Transverse colon (tissue), 4 donors: ENCODE measurements at regions not wholly inside any gene's neighbourhood (a gene's known extent, or its start where the extent isn't known, plus 50 kb on each side); places are given as distances from the start of the nearest gene placed in this dataset.

Source experiments
- CTCF ChIP-seq, 5 experiments: fragments of 200-600 bp in 3 of 5; fragments of 450-650 bp in 2 of 5; sonication (generic) in 3 of 5; IDR thresholded peaks; 1 replicate in 2 of 5; 2 replicates in 3 of 5; pipeline ENCODE4 v1.5.1; 2016 to 2017; ENCODE audit warnings: antibody characterized with exemption in 5 of 5, inconsistent platforms in 3 of 5, mild to moderate bottlenecking in 2 of 5, moderate library complexity in 1 of 5
- EP300 ChIP-seq: sonication (generic); formaldehyde crosslinking; IDR thresholded peaks from one replicate; pipeline ENCODE4 v1.6.1; 2017; ENCODE audit warnings: antibody characterized with exemption, low read depth
- POLR2A ChIP-seq: fragments of 450-650 bp; IDR thresholded peaks from one replicate; pipeline ENCODE4 v1.6.1; 2016; ENCODE audit warnings: antibody characterized with exemption, mild to moderate bottlenecking, moderate library complexity
- POLR2AphosphoS5 ChIP-seq, 3 donors: sonication (generic); formaldehyde crosslinking; IDR thresholded peaks; one replicate each; pipeline ENCODE4 v1.6.1; 2016; ENCODE audit warnings: antibody characterized with exemption in 3 of 3

- TF ChIP-seq POLR2A (no peak), CTCF (IDR thresholded peaks at IDR 0.05) (no peak), POLR2AphosphoS5 (IDR thresholded peaks at IDR 0.05) (no peak), EP300 (no peak)
Measured at GRCh38 chr4:130825284-130825683, 1729.3 kb downstream of the C4orf33 start.
